Parathyroid adenoma (tissue), 2 donors: ENCODE measurements at regions not wholly inside any gene's neighbourhood (a gene's known extent, or its start where the extent isn't known, plus 50 kb on each side); places are given as distances from the start of the nearest gene placed in this dataset.

Experiments
- H2AFZ ChIP-seq: fragments of 300-600 bp; sonication (generic); one replicate; pipeline ENCODE4 v1.7.0; 2017; ENCODE audit warnings: antibody characterized with exemption, mild to moderate bottlenecking
- H3K27ac ChIP-seq: fragments of 300-600 bp; sonication (generic); one replicate; pipeline ENCODE4 v1.7.0; 2017
- H3K27me3 ChIP-seq: fragments of 300-600 bp; sonication (generic); one replicate; pipeline ENCODE4 v1.7.0; 2017; ENCODE audit warnings: low read length; ENCODE audit not compliant: control insufficient read depth, insufficient read depth
- H3K36me3 ChIP-seq: fragments of 300-600 bp; sonication (generic); one replicate; pipeline ENCODE4 v1.7.0; 2017; ENCODE audit warnings: low read length; ENCODE audit not compliant: control insufficient read depth, insufficient read depth
- H3K4me1 ChIP-seq: fragments of 300-600 bp; sonication (generic); one replicate; pipeline ENCODE4 v1.7.0; 2017; ENCODE audit warnings: control low read depth
- H3K4me2 ChIP-seq: fragments of 300-600 bp; sonication (generic); one replicate; pipeline ENCODE4 v1.7.0; 2017; ENCODE audit warnings: low read length
- H3K4me3 ChIP-seq: fragments of 300-600 bp; sonication (generic); one replicate; pipeline ENCODE4 v1.7.0; 2017; ENCODE audit warnings: low read depth, low read length
- H3K79me2 ChIP-seq: fragments of 300-600 bp; sonication (generic); one replicate; pipeline ENCODE4 v1.7.0; 2017; ENCODE audit warnings: control low read depth
- H3K9ac ChIP-seq: fragments of 300-600 bp; sonication (generic); one replicate; pipeline ENCODE4 v1.7.0; 2017; ENCODE audit warnings: mild to moderate bottlenecking
- H3K9me3 ChIP-seq: fragments of 300-600 bp; sonication (generic); one replicate; pipeline ENCODE4 v1.7.0; 2017; ENCODE audit warnings: low read length; ENCODE audit not compliant: control insufficient read depth
- TF ChIP-seq, protein P1 (sequence below): fragments of 300-600 bp; sonication (generic); IDR thresholded peaks from one replicate; pipeline ENCODE4 v1.7.0; 2017; ENCODE audit warnings: antibody characterized with exemption, mild to moderate bottlenecking
- donor health status: primary hyperparathyroidism.

DNA sequence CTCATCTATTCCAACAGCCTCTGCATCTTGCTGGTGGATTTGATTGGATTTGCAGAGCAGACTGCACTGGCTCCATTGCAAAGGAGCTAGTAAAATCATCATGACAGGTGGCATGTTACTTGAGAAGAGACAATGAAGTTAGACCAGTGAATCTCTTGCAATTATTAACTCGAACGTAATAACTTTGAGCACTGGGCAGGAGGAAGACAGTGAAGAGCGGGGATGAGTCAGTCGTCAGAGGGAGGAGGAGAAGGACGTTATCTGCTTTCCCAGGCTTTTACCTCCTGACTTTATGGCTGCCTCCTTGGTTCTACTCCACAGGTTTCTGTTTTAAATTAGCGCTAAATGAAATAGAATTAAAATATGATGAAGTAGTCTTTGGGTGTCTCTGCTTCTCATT, 257.8 kb upstream of the IPO5 start:
- H2AFZ ChIP-seq: no peak overlapping the region
- H3K36me3 ChIP-seq: no peaks in the 10 kb centered on the region
- H3K9ac ChIP-seq: no peak overlapping the region
- H3K4me1 ChIP-seq: no peaks in the 10 kb centered on the region
- no peak overlapping the region for H3K27ac ChIP-seq
- no peaks in the 10 kb centered on the region for H3K9me3 ChIP-seq
- H3K4me3 ChIP-seq: no peak overlapping the region
- no peaks in the 10 kb centered on the region for H3K79me2 ChIP-seq
- no peak overlapping the region for H3K4me2 ChIP-seq
- H3K27me3 ChIP-seq: no peaks in the 10 kb centered on the region
- TF ChIP-seq, protein P1, sequence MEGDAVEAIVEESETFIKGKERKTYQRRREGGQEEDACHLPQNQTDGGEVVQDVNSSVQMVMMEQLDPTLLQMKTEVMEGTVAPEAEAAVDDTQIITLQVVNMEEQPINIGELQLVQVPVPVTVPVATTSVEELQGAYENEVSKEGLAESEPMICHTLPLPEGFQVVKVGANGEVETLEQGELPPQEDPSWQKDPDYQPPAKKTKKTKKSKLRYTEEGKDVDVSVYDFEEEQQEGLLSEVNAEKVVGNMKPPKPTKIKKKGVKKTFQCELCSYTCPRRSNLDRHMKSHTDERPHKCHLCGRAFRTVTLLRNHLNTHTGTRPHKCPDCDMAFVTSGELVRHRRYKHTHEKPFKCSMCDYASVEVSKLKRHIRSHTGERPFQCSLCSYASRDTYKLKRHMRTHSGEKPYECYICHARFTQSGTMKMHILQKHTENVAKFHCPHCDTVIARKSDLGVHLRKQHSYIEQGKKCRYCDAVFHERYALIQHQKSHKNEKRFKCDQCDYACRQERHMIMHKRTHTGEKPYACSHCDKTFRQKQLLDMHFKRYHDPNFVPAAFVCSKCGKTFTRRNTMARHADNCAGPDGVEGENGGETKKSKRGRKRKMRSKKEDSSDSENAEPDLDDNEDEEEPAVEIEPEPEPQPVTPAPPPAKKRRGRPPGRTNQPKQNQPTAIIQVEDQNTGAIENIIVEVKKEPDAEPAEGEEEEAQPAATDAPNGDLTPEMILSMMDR: no peak

DNA sequence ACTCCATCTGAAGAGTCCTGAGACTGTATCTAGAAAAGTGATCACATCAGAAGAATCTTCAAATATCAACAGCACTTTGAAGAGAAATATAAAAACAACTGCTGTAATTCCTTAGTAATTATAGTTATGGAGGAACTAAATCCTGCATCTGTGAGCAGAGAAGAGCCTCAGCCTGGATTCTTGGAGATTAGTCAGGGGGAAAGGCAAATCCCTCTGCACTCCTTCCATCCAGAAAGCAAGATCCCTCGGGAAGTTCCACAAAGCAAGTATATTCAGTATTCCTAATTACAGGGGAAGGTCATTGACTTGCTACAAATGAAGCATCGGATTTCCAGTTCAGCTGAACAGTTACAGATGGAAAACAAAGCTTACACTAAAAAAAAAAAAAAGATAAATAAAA, 256.6 kb upstream of the IPO5 start:
- H3K9ac ChIP-seq: no peak overlapping the region
- no peak overlapping the region for H3K4me2 ChIP-seq
- no peaks in the 10 kb centered on the region for H3K36me3 ChIP-seq
- H2AFZ ChIP-seq: no peak overlapping the region
- H3K4me1 ChIP-seq: no peaks in the 10 kb centered on the region
- H3K9me3 ChIP-seq: no peaks in the 10 kb centered on the region
- no peak overlapping the region for H3K27ac ChIP-seq
- H3K4me3 ChIP-seq: no peak overlapping the region
- no peaks in the 10 kb centered on the region for H3K27me3 ChIP-seq
- TF ChIP-seq, protein P1: no peak
- H3K79me2 ChIP-seq: no peaks in the 10 kb centered on the region

DNA sequence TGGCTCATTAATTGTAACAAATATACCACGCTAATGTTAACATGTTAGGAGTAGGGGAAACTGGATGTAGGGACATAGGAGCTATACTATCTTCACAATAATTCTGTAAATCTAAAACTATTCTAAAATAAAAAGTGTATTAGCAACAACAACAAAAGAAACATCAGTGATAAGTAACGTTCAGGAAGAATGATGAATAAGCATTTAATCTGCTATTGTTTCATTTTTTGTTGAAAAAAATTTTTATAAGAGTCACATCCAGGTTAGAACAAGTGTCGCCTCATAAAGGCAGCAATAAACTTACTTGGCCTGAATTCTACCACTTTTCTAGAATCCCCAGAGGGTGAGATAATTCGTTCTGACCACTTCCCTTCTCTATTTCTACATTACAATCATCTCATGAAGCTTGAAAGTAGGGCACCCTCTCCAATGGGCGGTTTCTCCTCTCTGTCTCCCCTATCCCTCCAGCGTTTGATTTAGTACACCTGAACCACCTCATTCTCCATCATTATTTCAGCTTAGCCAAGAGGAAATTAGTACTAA, 253.1 kb upstream of the IPO5 start:
- Histone ChIP-seq H3K79me2 (no peaks in the 10 kb centered on the region), H3K4me2 (no peak overlapping the region), H3K9ac (no peak overlapping the region), H3K36me3 (no peaks in the 10 kb centered on the region), H3K27me3 (no peaks in the 10 kb centered on the region), H2AFZ (no peak overlapping the region), H3K4me3 (no peak overlapping the region), H3K9me3 (no peaks in the 10 kb centered on the region), H3K27ac (no peak overlapping the region), H3K4me1 (no peaks in the 10 kb centered on the region)
- TF ChIP-seq, protein P1: no peak

DNA sequence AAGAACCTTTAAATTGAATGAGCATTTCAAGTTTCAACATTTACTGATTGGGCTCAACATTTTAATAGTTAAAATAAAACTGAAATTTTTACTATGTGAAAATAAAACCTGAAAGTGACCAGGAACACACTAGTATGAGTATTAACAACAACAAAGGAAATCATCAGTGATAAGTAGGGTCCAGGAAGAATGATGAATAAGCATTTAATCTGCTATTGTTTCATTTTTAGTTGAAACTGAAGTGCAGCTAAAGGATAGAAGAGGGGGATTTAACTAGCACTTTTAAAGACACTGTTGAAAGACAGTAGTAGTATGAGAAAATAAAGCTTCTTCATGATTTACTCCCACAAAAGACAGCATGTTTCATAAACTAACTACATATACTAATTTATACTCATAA, 250.9 kb upstream of the IPO5 start:
- Histone ChIP-seq H2AFZ (no peak overlapping the region), H3K36me3 (no peaks in the 10 kb centered on the region), H3K9me3 (no peaks in the 10 kb centered on the region), H3K79me2 (no peaks in the 10 kb centered on the region), H3K4me1 (peaks cover 3% of the 10 kb centered on the region), H3K9ac (no peak overlapping the region), H3K27ac (no peak overlapping the region), H3K4me3 (no peak overlapping the region), H3K4me2 (no peak overlapping the region), H3K27me3 (no peaks in the 10 kb centered on the region)
- TF ChIP-seq, protein P1: no peak

DNA sequence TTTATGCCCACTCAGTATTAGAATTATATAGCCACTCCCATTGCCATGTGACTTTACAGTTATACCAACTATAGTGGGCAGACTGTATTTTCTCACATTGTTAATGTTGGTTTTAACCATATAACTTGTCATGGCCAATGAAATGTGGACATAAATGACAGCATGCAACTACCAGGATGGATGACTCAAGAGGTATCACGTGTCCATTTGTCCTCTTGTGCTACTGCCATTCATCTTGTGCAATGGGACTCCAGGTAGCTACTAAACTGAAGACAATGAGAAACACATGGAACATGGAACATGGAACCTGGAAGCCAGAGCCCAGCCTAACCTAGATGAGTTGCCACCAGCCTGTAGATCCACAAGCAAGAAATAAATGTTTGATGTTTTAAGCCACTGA, 242.7 kb upstream of the IPO5 start:
- peaks cover 3% of the 10 kb centered on the region for H3K4me1 ChIP-seq
- no peak overlapping the region for H3K4me2 ChIP-seq
- no peak overlapping the region for H3K4me3 ChIP-seq
- H2AFZ ChIP-seq: no peak overlapping the region
- no peaks in the 10 kb centered on the region for H3K36me3 ChIP-seq
- no peak overlapping the region for H3K9ac ChIP-seq
- no peak overlapping the region for H3K27ac ChIP-seq
- no peaks in the 10 kb centered on the region for H3K27me3 ChIP-seq
- H3K79me2 ChIP-seq: no peaks in the 10 kb centered on the region
- no peaks in the 10 kb centered on the region for H3K9me3 ChIP-seq
- TF ChIP-seq, protein P1: no peak
